CD14-positive monocyte (primary cell): ENCODE measurements at regions not wholly inside any gene's neighbourhood (a gene's known extent, or its start where the extent isn't known, plus 50 kb on each side); places are given as distances from the start of the nearest gene placed in this dataset.

Experiments used
- DNase-seq, 3 donors: peaks; one replicate each; pipeline ENCODE4 v3.0.0-alpha.2; 2011 to 2022
- H2AFZ ChIP-seq: 2 replicates; pipeline ENCODE4 v1.6.0; 2012; ENCODE audit warnings: mild to moderate bottlenecking, low read depth, low read length, inconsistent platforms; ENCODE audit not compliant: insufficient read depth, poor library complexity, severe bottlenecking
- H3K27ac ChIP-seq, 2 donors: 1 replicate in 1 of 2; 2 replicates in 1 of 2; pipeline ENCODE4 v1.5.1; 2012 to 2013; ENCODE audit warnings: low read length in 2 of 2, control low read depth in 1 of 2, inconsistent platforms in 1 of 2, low read depth in 1 of 2, mild to moderate bottlenecking in 1 of 2
- H3K27me3 ChIP-seq, 2 donors: one replicate each; pipeline versions ENCODE4 v1.6.0 to v1.6.1; 2011 to 2013; ENCODE audit warnings: low read length in 2 of 2; ENCODE audit not compliant: control insufficient read depth in 2 of 2, insufficient read depth in 2 of 2
- H3K36me3 ChIP-seq, 2 donors: replicated peaks in 1 of 2; 1 replicate in 1 of 2; 2 replicates in 1 of 2; pipeline versions ENCODE4 v1.5.1 to v1.6.1; 2012 to 2013; ENCODE audit warnings: low read length in 2 of 2, control low read depth in 1 of 2, inconsistent platforms in 1 of 2, mild to moderate bottlenecking in 1 of 2; ENCODE audit not compliant: insufficient read depth in 2 of 2, control insufficient read depth in 1 of 2
- H3K4me1 ChIP-seq, 2 donors: 1 replicate in 1 of 2; 2 replicates in 1 of 2; pipeline versions ENCODE4 v1.5.1 to v1.6.1; 2012 to 2013; ENCODE audit warnings: low read length in 2 of 2, control low read depth in 1 of 2, inconsistent platforms in 1 of 2, mild to moderate bottlenecking in 1 of 2, moderate library complexity in 1 of 2; ENCODE audit not compliant: insufficient read depth in 2 of 2, control insufficient read depth in 1 of 2
- H3K4me2 ChIP-seq: replicated peaks from 2 replicates; pipeline ENCODE3; 2012; ENCODE audit warnings: low read length, moderate library complexity, mild to moderate bottlenecking; ENCODE audit not compliant: poor library complexity, severe bottlenecking; ENCODE audit errors: extremely low read depth
- H3K4me3 ChIP-seq, 3 experiments: fragments of 200-600 bp in 1 of 3; sonication (generic) in 1 of 3; replicated peaks in 1 of 3; 1 replicate in 2 of 3; 2 replicates in 1 of 3; pipeline ENCODE4 v1.5.1; 2011 to 2013; ENCODE audit warnings: low read length in 3 of 3, mild to moderate bottlenecking in 3 of 3, control low read depth in 2 of 3, low read depth in 2 of 3, inconsistent platforms in 1 of 3, moderate library complexity in 1 of 3
- H3K79me2 ChIP-seq: 2 replicates; pipeline ENCODE4 v1.6.0; 2012; ENCODE audit warnings: mild to moderate bottlenecking, control low read depth, inconsistent platforms, low read length, moderate library complexity; ENCODE audit not compliant: insufficient read depth
- H3K9ac ChIP-seq: 2 replicates; pipeline ENCODE4 v1.6.0; 2017; ENCODE audit warnings: low read length, mild to moderate bottlenecking; ENCODE audit not compliant: insufficient read depth, poor library complexity, severe bottlenecking
- H3K9me3 ChIP-seq, 2 donors: replicated peaks in 1 of 2; 1 replicate in 1 of 2; 2 replicates in 1 of 2; pipeline versions ENCODE4 v1.5.1 to v1.6.1; 2012 to 2013; ENCODE audit warnings: low read length in 2 of 2, control low read depth in 1 of 2; ENCODE audit not compliant: control insufficient read depth in 1 of 2, insufficient read depth in 1 of 2
- H4K20me1 ChIP-seq: 2 replicates; pipeline ENCODE4 v1.6.0; 2012; ENCODE audit warnings: mild to moderate bottlenecking, low read length, control low read depth, moderate library complexity; ENCODE audit not compliant: insufficient read depth
- H3K27ac Mint-ChIP-seq, 7 donors: one replicate each; pipeline ENCODE4 v1.8.0; 2020; ENCODE audit warnings: mild to moderate bottlenecking in 7 of 7, mixed read lengths in 7 of 7, moderate library complexity in 6 of 7, inconsistent platforms in 2 of 7
- H3K27me3 Mint-ChIP-seq, 3 donors: one replicate each; pipeline ENCODE4 v1.8.0; 2021 to 2022; ENCODE audit warnings: low read depth in 3 of 3, mild to moderate bottlenecking in 3 of 3, mixed read lengths in 3 of 3, moderate library complexity in 3 of 3, inconsistent platforms in 1 of 3
- H3K36me3 Mint-ChIP-seq, 2 donors: one replicate each; pipeline ENCODE4 v1.8.0; 2020; ENCODE audit warnings: mixed read lengths in 2 of 2, inconsistent platforms in 1 of 2, mild to moderate bottlenecking in 1 of 2
- H3K4me1 Mint-ChIP-seq: one replicate; pipeline ENCODE4 v1.8.0; 2020; ENCODE audit warnings: mild to moderate bottlenecking, mixed read lengths
- H3K4me3 Mint-ChIP-seq, 2 donors: one replicate each; pipeline ENCODE4 v1.8.0; 2020; ENCODE audit warnings: mild to moderate bottlenecking in 2 of 2, mixed read lengths in 2 of 2, moderate library complexity in 1 of 2
- H3K9me3 Mint-ChIP-seq, 7 donors: one replicate each; pipeline ENCODE4 v1.8.0; 2020 to 2022; ENCODE audit warnings: mixed read lengths in 7 of 7, mild to moderate bottlenecking in 6 of 7, moderate library complexity in 6 of 7, inconsistent platforms in 2 of 7
- WGBS: methylation state at CpG from one replicate; pipeline ENCODE4 v1.1.5; 2013; ENCODE audit warnings: missing lambda C conversion rate; ENCODE audit not compliant: insufficient coverage; 5-methylcytosine and 5-hydroxymethylcytosine counted together
- intact Hi-C, 2 donors: fragments of 100-400 bp; cut with micrococcal nuclease; formaldehyde crosslinking; loops; one replicate each; pipeline versions ENCODE4 v1.15.0 to v1.15.1; 2023
- TF ChIP-seq, protein P1 (sequence below): fragments of 200-600 bp; IDR thresholded peaks from one replicate; pipeline ENCODE4 v1.8.0; 2022; ENCODE audit warnings: antibody characterized with exemption, mild to moderate bottlenecking

DNA sequence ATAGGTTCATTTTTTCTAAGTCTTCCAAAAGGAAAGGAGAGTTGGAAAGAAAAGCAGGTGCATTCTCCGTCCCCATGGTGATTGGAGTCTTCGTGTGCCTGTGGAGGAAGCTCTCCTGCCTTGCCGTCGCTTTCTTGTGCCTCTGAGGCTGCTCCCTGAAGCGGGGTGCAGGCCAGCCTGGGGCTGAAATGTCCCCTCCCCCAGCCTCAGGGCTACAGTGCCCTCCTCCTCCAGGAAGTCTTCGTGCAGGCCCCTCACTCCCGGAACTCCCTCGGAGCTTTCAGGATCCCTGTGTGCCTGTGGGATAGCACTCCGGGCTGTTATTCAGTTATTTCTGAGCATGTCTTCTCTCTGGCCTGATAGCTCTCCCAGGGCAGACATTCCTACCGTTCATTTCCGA, 569.2 kb downstream of the VRK1 start:
- Histone ChIP-seq H3K79me2 (no peaks in the 10 kb centered on the region), H3K9me3 (no peaks in the 10 kb centered on the region), H3K4me3 (no peak overlapping the region), H3K36me3 (no peaks in the 10 kb centered on the region), H3K9ac (no peak overlapping the region), H3K4me1 (no peaks in the 10 kb centered on the region), H4K20me1 (no peaks in the 10 kb centered on the region), H2AFZ (no peak overlapping the region), H3K4me2 (no peak overlapping the region), H3K27ac (no peak overlapping the region), H3K27me3 (no peaks in the 10 kb centered on the region)
- 90% methylated on average over 11 of the region's 11 CpGs for WGBS
- Mint-ChIP-seq H3K36me3 (no peaks in the 10 kb centered on the region), H3K9me3 (no peaks in the 10 kb centered on the region), H3K27ac (no peak overlapping the region), H3K4me1 (no peaks in the 10 kb centered on the region), H3K27me3 (peaks cover 0 to 7% (median 0%) of the 10 kb centered on the region in 3 donors), H3K4me3 (no peak overlapping the region)
- intact Hi-C loops = no loop called here
- DNase-seq = no peak
- TF ChIP-seq, protein P1, sequence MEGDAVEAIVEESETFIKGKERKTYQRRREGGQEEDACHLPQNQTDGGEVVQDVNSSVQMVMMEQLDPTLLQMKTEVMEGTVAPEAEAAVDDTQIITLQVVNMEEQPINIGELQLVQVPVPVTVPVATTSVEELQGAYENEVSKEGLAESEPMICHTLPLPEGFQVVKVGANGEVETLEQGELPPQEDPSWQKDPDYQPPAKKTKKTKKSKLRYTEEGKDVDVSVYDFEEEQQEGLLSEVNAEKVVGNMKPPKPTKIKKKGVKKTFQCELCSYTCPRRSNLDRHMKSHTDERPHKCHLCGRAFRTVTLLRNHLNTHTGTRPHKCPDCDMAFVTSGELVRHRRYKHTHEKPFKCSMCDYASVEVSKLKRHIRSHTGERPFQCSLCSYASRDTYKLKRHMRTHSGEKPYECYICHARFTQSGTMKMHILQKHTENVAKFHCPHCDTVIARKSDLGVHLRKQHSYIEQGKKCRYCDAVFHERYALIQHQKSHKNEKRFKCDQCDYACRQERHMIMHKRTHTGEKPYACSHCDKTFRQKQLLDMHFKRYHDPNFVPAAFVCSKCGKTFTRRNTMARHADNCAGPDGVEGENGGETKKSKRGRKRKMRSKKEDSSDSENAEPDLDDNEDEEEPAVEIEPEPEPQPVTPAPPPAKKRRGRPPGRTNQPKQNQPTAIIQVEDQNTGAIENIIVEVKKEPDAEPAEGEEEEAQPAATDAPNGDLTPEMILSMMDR = no peak

DNA sequence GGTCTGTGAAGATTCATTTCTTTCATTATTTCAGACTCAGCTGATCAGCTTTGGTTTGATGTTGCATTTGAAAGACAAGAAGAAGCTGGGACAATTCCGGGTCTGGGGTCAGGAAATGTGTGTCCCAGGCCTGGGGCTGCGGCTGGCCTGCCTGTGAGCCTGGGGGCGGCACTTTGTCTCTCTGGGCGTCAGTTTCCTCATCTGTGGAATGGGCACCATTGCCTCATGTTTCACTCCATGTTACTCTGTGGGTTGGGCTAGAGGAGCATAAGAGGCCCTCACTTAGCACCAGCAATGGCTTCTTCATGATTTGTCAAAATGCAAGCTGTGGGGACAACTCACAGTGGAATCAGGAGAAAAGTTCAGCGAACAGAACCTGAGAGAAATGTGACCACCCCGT, 570.1 kb downstream of the VRK1 start:
- no peak overlapping the region for H3K4me2 ChIP-seq
- no peak overlapping the region for H3K27ac Mint-ChIP-seq
- H3K4me1 ChIP-seq = no peaks in the 10 kb centered on the region
- no peak overlapping the region for H3K4me3 ChIP-seq
- H3K27me3 Mint-ChIP-seq = peaks cover 0 to 7% (median 0%) of the 10 kb centered on the region in 3 donors
- H3K4me3 Mint-ChIP-seq = no peak overlapping the region
- H3K9me3 Mint-ChIP-seq = no peaks in the 10 kb centered on the region
- no peaks in the 10 kb centered on the region for H3K36me3 ChIP-seq
- intact Hi-C loops = no loop called here
- no peaks in the 10 kb centered on the region for H3K4me1 Mint-ChIP-seq
- H4K20me1 ChIP-seq = no peaks in the 10 kb centered on the region
- no peak overlapping the region for H3K27ac ChIP-seq
- no peaks in the 10 kb centered on the region for H3K27me3 ChIP-seq
- H3K79me2 ChIP-seq = no peaks in the 10 kb centered on the region
- no peak for DNase-seq
- H3K36me3 Mint-ChIP-seq = no peaks in the 10 kb centered on the region
- H3K9ac ChIP-seq = no peak overlapping the region
- no peaks in the 10 kb centered on the region for H3K9me3 ChIP-seq
- 72% methylated on average over 4 of the region's 6 CpGs for WGBS
- no peak overlapping the region for H2AFZ ChIP-seq
- TF ChIP-seq, protein P1 = no peak
